ENCODE measurements at regions not wholly inside any gene's neighbourhood (a gene's known extent, or its start where the extent isn't known, plus 50 kb on each side); places are given as distances from the start of the nearest gene placed in this dataset.

- TF ChIP-seq POLR2AphosphoS5 (IDR thresholded peaks at IDR 0.05; ENCODE audit: low read depth, low read length) (no peak), TAF1 (IDR thresholded peaks at IDR 0.05; ENCODE audit: borderline replicate concordance, insufficient read depth, low read length) (no peak), SIN3A (IDR thresholded peaks at IDR 0.05; ENCODE audit: borderline replicate concordance, insufficient read depth, low read length) (no peak), REST (IDR thresholded peaks at IDR 0.05; ENCODE audit: insufficient read depth in 1 of 2, low read depth in 2 of 2, low read length in 2 of 2) (no peak)
These were observed 430.0 kb downstream of the TYW1 start for GRCh38 chr7:67426654-67427053.

Measured in PFSK-1 (cell line).